ENCODE measurements at regions not wholly inside any gene's neighbourhood (a gene's known extent, or its start where the extent isn't known, plus 50 kb on each side); places are given as distances from the start of the nearest gene placed in this dataset.

- CTCF ChIA-PET = no interaction called here
- DNase-seq (ENCODE audit: low spot score) = no peak
- BruUV-seq (replicated peaks) = no TSS peak
- no peak overlapping the region for H3K27ac ChIP-seq (ENCODE audit: low read depth, low read length, poor library complexity, severe bottlenecking)
- POLR2A ChIA-PET (ENCODE audit: low non-redundant PET) = no interaction called here
- TF ChIP-seq, protein P1, sequence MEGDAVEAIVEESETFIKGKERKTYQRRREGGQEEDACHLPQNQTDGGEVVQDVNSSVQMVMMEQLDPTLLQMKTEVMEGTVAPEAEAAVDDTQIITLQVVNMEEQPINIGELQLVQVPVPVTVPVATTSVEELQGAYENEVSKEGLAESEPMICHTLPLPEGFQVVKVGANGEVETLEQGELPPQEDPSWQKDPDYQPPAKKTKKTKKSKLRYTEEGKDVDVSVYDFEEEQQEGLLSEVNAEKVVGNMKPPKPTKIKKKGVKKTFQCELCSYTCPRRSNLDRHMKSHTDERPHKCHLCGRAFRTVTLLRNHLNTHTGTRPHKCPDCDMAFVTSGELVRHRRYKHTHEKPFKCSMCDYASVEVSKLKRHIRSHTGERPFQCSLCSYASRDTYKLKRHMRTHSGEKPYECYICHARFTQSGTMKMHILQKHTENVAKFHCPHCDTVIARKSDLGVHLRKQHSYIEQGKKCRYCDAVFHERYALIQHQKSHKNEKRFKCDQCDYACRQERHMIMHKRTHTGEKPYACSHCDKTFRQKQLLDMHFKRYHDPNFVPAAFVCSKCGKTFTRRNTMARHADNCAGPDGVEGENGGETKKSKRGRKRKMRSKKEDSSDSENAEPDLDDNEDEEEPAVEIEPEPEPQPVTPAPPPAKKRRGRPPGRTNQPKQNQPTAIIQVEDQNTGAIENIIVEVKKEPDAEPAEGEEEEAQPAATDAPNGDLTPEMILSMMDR (conservative IDR thresholded peaks at IDR 0.05; ENCODE audit: low read depth, low read length) = no peak
- no peak for TF ChIP-seq EZH2 (IDR thresholded peaks at IDR 0.05; ENCODE audit: borderline replicate concordance, low read depth, low read length, poor library complexity, severe bottlenecking)
- no peaks in the 10 kb centered on the region for H3K36me3 ChIP-seq (ENCODE audit: insufficient read depth, low read length, poor library complexity, severe bottlenecking)
- H3K9me3 ChIP-seq (ENCODE audit: low read depth, low read length, poor library complexity, severe bottlenecking) = no peaks in the 10 kb centered on the region
- intact Hi-C loops (cut with micrococcal nuclease; ENCODE audit: unreplicated experiment) = loop anchor here (10.0 kb wide), 1 partner anchor 313 kb away; no protein-coding TSS in a partner anchor
- no peaks in the 10 kb centered on the region for H3K27me3 ChIP-seq (replicated peaks; ENCODE audit: insufficient read depth, low read depth, low read length, poor library complexity)
- H3K4me1 ChIP-seq (ENCODE audit: insufficient read depth, low read length, poor library complexity, severe bottlenecking) = no peaks in the 10 kb centered on the region
- H3K4me3 ChIP-seq (ENCODE audit: low read depth, low read length, poor library complexity, severe bottlenecking) = no peak overlapping the region
Measured at GRCh38 chr2:193272011-193272410, 1077.3 kb upstream of the TMEFF2 start.

DNA sequence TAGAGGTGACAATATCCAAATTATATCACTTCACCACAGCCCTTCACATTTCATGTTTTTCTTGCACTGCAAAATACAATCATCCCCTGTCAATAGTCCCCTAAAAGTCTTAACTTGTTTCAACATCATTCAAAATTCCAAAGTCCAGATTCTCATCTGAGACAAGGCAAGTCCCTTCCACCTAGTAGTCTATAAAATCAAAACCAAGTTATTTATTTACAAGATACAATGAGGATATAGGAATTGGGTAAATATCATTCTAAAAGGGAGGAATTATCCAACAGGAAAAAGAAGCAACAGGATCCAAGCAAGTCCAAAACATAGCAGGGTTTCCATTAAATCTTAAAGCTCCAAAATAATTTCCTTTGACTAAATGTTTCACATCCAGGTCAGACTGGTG lies 1076.1 kb upstream of the TMEFF2 start:
- ChIA-PET POLR2A (ENCODE audit: low non-redundant PET) (no interaction called here), CTCF (no interaction called here)
- H3K27ac ChIP-seq (ENCODE audit: low read depth, low read length, poor library complexity, severe bottlenecking) = no peak overlapping the region
- no peak for TF ChIP-seq EZH2 (IDR thresholded peaks at IDR 0.05; ENCODE audit: borderline replicate concordance, low read depth, low read length, poor library complexity, severe bottlenecking)
- TF ChIP-seq, protein P1 (conservative IDR thresholded peaks at IDR 0.05; ENCODE audit: low read depth, low read length) = no peak
- H3K27me3 ChIP-seq (replicated peaks; ENCODE audit: insufficient read depth, low read depth, low read length, poor library complexity) = no peaks in the 10 kb centered on the region
- no peaks in the 10 kb centered on the region for H3K36me3 ChIP-seq (ENCODE audit: insufficient read depth, low read length, poor library complexity, severe bottlenecking)
- BruUV-seq (replicated peaks) = no TSS peak
- H3K4me3 ChIP-seq (ENCODE audit: low read depth, low read length, poor library complexity, severe bottlenecking) = no peak overlapping the region
- no peaks in the 10 kb centered on the region for H3K4me1 ChIP-seq (ENCODE audit: insufficient read depth, low read length, poor library complexity, severe bottlenecking)
- no peaks in the 10 kb centered on the region for H3K9me3 ChIP-seq (ENCODE audit: low read depth, low read length, poor library complexity, severe bottlenecking)
- DNase-seq (ENCODE audit: low spot score) = no peak
- intact Hi-C loops (cut with micrococcal nuclease; ENCODE audit: unreplicated experiment) = loop anchor here (10.0 kb wide), 1 partner anchor 314 kb away; no protein-coding TSS in a partner anchor

- BruUV-seq (replicated peaks) = no TSS peak
- intact Hi-C loops (cut with micrococcal nuclease; ENCODE audit: unreplicated experiment) = no loop called here
- H3K4me1 ChIP-seq (ENCODE audit: insufficient read depth, low read length, poor library complexity, severe bottlenecking) = no peaks in the 10 kb centered on the region
- DNase-seq (ENCODE audit: low spot score) = no peak
- H3K27ac ChIP-seq (ENCODE audit: low read depth, low read length, poor library complexity, severe bottlenecking) = no peak overlapping the region
- POLR2A ChIA-PET (ENCODE audit: low non-redundant PET) = no interaction called here
- H3K27me3 ChIP-seq (replicated peaks; ENCODE audit: insufficient read depth, low read depth, low read length, poor library complexity) = no peaks in the 10 kb centered on the region
- CTCF ChIA-PET = no interaction called here
- H3K9me3 ChIP-seq (ENCODE audit: low read depth, low read length, poor library complexity, severe bottlenecking) = no peaks in the 10 kb centered on the region
- H3K4me3 ChIP-seq (ENCODE audit: low read depth, low read length, poor library complexity, severe bottlenecking) = no peak overlapping the region
- H3K36me3 ChIP-seq (ENCODE audit: insufficient read depth, low read length, poor library complexity, severe bottlenecking) = no peaks in the 10 kb centered on the region
- TF ChIP-seq EZH2 (IDR thresholded peaks at IDR 0.05; ENCODE audit: borderline replicate concordance, low read depth, low read length, poor library complexity, severe bottlenecking) = no peak
- TF ChIP-seq, protein P1 (conservative IDR thresholded peaks at IDR 0.05; ENCODE audit: low read depth, low read length) = no peak
Measured at GRCh38 chr2:193267496-193268002, 1072.8 kb upstream of the TMEFF2 start.
